ENCODE measurements at regions not wholly inside any gene's neighbourhood (a gene's known extent, or its start where the extent isn't known, plus 50 kb on each side); places are given as distances from the start of the nearest gene placed in this dataset.

GRCh38 chr16:88192601-88193000 is 190.2 kb upstream of the ZNF469 start (continued):
- TF ChIP-seq, protein P1, sequence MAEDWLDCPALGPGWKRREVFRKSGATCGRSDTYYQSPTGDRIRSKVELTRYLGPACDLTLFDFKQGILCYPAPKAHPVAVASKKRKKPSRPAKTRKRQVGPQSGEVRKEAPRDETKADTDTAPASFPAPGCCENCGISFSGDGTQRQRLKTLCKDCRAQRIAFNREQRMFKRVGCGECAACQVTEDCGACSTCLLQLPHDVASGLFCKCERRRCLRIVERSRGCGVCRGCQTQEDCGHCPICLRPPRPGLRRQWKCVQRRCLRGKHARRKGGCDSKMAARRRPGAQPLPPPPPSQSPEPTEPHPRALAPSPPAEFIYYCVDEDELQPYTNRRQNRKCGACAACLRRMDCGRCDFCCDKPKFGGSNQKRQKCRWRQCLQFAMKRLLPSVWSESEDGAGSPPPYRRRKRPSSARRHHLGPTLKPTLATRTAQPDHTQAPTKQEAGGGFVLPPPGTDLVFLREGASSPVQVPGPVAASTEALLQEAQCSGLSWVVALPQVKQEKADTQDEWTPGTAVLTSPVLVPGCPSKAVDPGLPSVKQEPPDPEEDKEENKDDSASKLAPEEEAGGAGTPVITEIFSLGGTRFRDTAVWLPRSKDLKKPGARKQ (CRISPR knock-in tag; IDR thresholded peaks at IDR 0.05): no peak
- TF ChIP-seq, protein P2, sequence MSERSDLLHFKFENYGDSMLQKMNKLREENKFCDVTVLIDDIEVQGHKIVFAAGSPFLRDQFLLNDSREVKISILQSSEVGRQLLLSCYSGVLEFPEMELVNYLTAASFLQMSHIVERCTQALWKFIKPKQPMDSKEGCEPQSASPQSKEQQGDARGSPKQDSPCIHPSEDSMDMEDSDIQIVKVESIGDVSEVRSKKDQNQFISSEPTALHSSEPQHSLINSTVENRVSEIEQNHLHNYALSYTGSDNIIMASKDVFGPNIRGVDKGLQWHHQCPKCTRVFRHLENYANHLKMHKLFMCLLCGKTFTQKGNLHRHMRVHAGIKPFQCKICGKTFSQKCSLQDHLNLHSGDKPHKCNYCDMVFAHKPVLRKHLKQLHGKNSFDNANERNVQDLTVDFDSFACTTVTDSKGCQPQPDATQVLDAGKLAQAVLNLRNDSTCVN (CRISPR knock-in tag; IDR thresholded peaks at IDR 0.05): peak; percentile 85; the same call in 1 of the 2 replicates
- no peak for TF ChIP-seq TSHZ1 (CRISPR knock-in tag; IDR thresholded peaks at IDR 0.05)

Data from K562 (cell line).